Adrenal gland (tissue), 9 donors: ENCODE measurements at regions not wholly inside any gene's neighbourhood (a gene's known extent, or its start where the extent isn't known, plus 50 kb on each side); places are given as distances from the start of the nearest gene placed in this dataset.

Source experiments
- DNase-seq, 7 donors: peaks; one replicate each; pipeline ENCODE4 v3.0.0-alpha.2; 2019 to 2020
- H3K27ac ChIP-seq, 5 donors: fragments of 200-600 bp; sonication (generic) in 4 of 5; 1 replicate in 3 of 5; 2 replicates in 2 of 5; pipeline versions ENCODE4 v1.5.1 to v1.8.0; 2016 to 2020; ENCODE audit warnings: mild to moderate bottlenecking in 1 of 5
- H3K27me3 ChIP-seq: fragments of 200-600 bp; 2 replicates; pipeline ENCODE4 v1.8.0; 2021
- H3K36me3 ChIP-seq, 2 donors: fragments of 200-600 bp; replicated peaks in 1 of 2; 1 replicate in 1 of 2; 2 replicates in 1 of 2; pipeline versions ENCODE4 v1.5.1 to v1.8.0; 2018 to 2022
- H3K4me1 ChIP-seq, 2 donors: fragments of 200-600 bp; replicated peaks in 1 of 2; 1 replicate in 1 of 2; 2 replicates in 1 of 2; pipeline versions ENCODE4 v1.5.1 to v1.8.0; 2018 to 2021
- H3K4me3 ChIP-seq, 4 donors: fragments of 200-600 bp; sonication (generic) in 3 of 4; one replicate each; pipeline ENCODE4 v1.5.1; 2016 to 2018
- H3K9me3 ChIP-seq, 3 donors: fragments of 200-600 bp; sonication (generic) in 1 of 3; replicated peaks in 1 of 3; 1 replicate in 2 of 3; 2 replicates in 1 of 3; pipeline versions ENCODE4 v1.5.1 to v1.8.0; 2016 to 2021
- POLR2A ChIP-seq, 2 donors: fragments of 450-650 bp; IDR thresholded peaks; one replicate each; pipeline ENCODE4 v1.6.1; 2017; ENCODE audit warnings: antibody characterized with exemption in 2 of 2, mild to moderate bottlenecking in 2 of 2, moderate library complexity in 1 of 2
- WGBS, 4 donors: extraction: QIAGEN DNeasy Blood & Tissue Kit in 2 of 4; methylation state at CpG; one replicate each; pipeline versions ENCODE4 v1.1.5 to v1.1.7; 2013 to 2017; 5-methylcytosine and 5-hydroxymethylcytosine counted together
- intact Hi-C, 2 donors: fragments of 100-400 bp; cut with DNase I; formaldehyde crosslinking; loops; one replicate each; pipeline versions ENCODE4 v1.14.1 to v1.15.0; 2022 to 2023
- TF ChIP-seq, protein P1 (sequence below), 6 experiments: fragments of 450-650 bp in 4 of 6; fragments of 200-600 bp in 2 of 6; sonication (generic) in 1 of 6; IDR thresholded peaks; 1 replicate in 5 of 6; 2 replicates in 1 of 6; pipeline versions ENCODE4 v1.5.1 to v1.8.0; 2016 to 2021; ENCODE audit warnings: antibody characterized with exemption in 6 of 6, mild to moderate bottlenecking in 2 of 6, moderate library complexity in 1 of 6
- donor health status: healthy with polysubstance abuse.
- donor health status: Bipolar disorder and iron deficiency.
- donor health status: DM: yes; HTN: yes; CAD: no.
- donor health status: DM: no; HTN: no; CAD: no.
- donor health status: DM: no; HTN: no; CAD: no.

DNA sequence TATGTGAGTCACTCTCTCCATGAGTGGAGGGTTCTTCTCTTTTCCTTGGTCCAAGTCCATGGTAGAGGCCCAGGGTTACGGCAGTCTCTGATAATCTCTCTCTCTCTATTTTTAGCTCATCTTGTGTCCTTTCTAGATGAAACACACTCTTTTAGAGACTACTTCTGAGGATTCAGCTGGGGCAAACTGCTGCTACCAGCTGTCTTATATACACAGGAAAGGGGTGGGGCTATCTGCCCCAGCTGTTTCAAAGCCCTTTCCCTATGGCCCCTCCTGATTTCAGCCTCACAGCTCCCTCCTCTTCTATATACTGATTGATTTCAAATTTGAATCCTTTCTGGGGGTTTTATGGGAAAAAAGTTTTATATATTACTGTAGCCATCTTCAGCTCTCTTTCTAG, 324.8 kb downstream of the RWDD3 start:
- Histone ChIP-seq H3K27ac (no peak overlapping the region), H3K4me1 (no peaks in the 10 kb centered on the region), H3K4me3 (no peak overlapping the region), H3K9me3 (no peaks in the 10 kb centered on the region), H3K36me3 (no peaks in the 10 kb centered on the region), H3K27me3 (no peaks in the 10 kb centered on the region)
- no peak for TF ChIP-seq POLR2A (IDR thresholded peaks at IDR 0.05)
- TF ChIP-seq, protein P1, sequence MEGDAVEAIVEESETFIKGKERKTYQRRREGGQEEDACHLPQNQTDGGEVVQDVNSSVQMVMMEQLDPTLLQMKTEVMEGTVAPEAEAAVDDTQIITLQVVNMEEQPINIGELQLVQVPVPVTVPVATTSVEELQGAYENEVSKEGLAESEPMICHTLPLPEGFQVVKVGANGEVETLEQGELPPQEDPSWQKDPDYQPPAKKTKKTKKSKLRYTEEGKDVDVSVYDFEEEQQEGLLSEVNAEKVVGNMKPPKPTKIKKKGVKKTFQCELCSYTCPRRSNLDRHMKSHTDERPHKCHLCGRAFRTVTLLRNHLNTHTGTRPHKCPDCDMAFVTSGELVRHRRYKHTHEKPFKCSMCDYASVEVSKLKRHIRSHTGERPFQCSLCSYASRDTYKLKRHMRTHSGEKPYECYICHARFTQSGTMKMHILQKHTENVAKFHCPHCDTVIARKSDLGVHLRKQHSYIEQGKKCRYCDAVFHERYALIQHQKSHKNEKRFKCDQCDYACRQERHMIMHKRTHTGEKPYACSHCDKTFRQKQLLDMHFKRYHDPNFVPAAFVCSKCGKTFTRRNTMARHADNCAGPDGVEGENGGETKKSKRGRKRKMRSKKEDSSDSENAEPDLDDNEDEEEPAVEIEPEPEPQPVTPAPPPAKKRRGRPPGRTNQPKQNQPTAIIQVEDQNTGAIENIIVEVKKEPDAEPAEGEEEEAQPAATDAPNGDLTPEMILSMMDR (IDR thresholded peaks at IDR 0.05) = no peak
- intact Hi-C loops = no loop called here
- DNase-seq = no peak
- 28 to 48% (median 39%) methylated on average over 1 of the region's 1 CpG for WGBS, 4 donors

DNA sequence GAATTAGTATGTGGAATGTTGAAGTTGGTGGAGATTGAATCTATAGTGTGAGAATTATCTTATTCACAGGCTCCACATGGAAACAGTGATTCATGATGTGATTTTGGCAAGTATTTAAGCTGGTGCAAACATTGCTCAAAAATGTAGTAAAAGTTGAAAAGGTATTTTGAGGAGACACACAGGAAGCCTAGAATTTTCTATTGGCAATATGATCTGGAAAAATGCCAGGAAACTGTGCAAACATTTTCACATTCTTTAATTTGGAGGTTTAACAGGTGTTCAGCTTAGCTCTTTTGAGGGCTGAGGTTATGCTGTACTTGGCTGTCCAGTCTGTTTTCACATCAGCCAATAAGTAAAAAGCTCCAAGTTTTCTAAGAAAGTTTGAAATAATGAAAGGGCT, 327.3 kb downstream of the RWDD3 start:
- H3K4me1 ChIP-seq = no peaks in the 10 kb centered on the region
- no peak overlapping the region for H3K27ac ChIP-seq
- no peaks in the 10 kb centered on the region for H3K27me3 ChIP-seq
- intact Hi-C loops = no loop called here
- no peak for DNase-seq
- TF ChIP-seq POLR2A (IDR thresholded peaks at IDR 0.05) = no peak
- TF ChIP-seq, protein P1 (IDR thresholded peaks at IDR 0.05) = no peak
- no peak overlapping the region for H3K4me3 ChIP-seq
- no peaks in the 10 kb centered on the region for H3K9me3 ChIP-seq
- H3K36me3 ChIP-seq = no peaks in the 10 kb centered on the region

DNA sequence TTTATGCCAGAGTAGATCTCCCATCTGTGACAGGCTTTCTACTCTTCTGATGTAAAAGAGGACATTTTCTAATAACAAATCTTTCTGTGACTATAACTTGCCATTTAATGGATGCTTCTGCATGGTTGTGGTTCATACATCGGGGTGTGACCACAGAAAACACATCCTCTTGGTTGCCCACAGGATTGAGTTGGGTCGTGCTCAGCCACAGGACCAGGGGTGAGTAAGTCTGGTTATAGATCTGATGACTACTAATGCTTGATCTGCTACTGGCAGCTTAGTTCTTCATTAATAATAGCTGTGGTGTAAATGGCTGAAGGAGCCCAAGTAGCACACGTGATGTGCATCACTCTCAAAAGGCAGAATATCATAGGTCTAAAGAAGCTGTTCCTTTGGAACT, 328.2 kb downstream of the RWDD3 start:
- H3K4me1 ChIP-seq = no peaks in the 10 kb centered on the region
- H3K9me3 ChIP-seq = no peaks in the 10 kb centered on the region
- intact Hi-C loops = no loop called here
- no peak for DNase-seq
- H3K4me3 ChIP-seq = no peak overlapping the region
- H3K27me3 ChIP-seq = no peaks in the 10 kb centered on the region
- H3K27ac ChIP-seq = no peak overlapping the region
- no peaks in the 10 kb centered on the region for H3K36me3 ChIP-seq
- 63 to 82% (median 77%) methylated on average over 3 of the region's 3 CpGs for WGBS, 4 donors
- no peak for TF ChIP-seq POLR2A (IDR thresholded peaks at IDR 0.05)
- TF ChIP-seq, protein P1 (IDR thresholded peaks at IDR 0.05) = no peak

DNA sequence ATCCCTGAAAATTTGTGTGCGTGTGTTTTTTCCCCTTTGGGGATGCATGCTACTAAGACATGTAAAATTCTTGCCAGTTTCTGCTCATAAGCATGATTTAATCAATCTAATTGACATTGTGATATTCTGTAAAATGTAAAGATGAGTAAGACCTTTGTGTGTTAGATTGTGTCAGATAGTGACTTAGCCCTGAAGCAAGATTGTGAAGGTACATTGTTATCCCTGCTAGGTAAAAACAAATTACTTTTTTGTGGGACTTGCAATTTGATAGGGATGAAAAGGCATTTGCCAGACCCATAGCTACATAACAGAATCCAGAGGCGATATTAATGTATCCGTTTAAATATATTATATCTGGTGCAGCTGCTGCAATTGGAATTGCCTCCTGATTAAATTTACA, 338.0 kb downstream of the RWDD3 start:
- H3K27me3 ChIP-seq = no peaks in the 10 kb centered on the region
- H3K36me3 ChIP-seq = no peaks in the 10 kb centered on the region
- H3K27ac ChIP-seq = no peak overlapping the region
- intact Hi-C loops = no loop called here
- H3K4me1 ChIP-seq = no peaks in the 10 kb centered on the region
- DNase-seq = no peak
- WGBS, 4 donors = 65 to 80% (median 73%) methylated on average over 3 of the region's 3 CpGs
- H3K4me3 ChIP-seq = no peak overlapping the region
- H3K9me3 ChIP-seq = no peaks in the 10 kb centered on the region
- TF ChIP-seq, protein P1 (IDR thresholded peaks at IDR 0.05) = no peak
- TF ChIP-seq POLR2A (IDR thresholded peaks at IDR 0.05) = no peak
